NCI-H2227 treated with DMSO at 0.1 percent for 48 hours (cell line): ENCODE measurements at regions not wholly inside any gene's neighbourhood (a gene's known extent, or its start where the extent isn't known, plus 50 kb on each side); places are given as distances from the start of the nearest gene placed in this dataset.
"Not testable (repeated sequence)": the region's sequence is repeated elsewhere in the genome, so short reads cannot be mapped to it uniquely, and the experiment has no call there.

Experiments used
- DNase-seq: peaks from one replicate; lab custom pipeline; 2025; lab: John Stamatoyannopoulos, UW

GRCh38 chr6:8361259-8361658, 74.1 kb downstream of the SLC35B3 start:
- no peak for DNase-seq

- DNase-seq = no peak
Measured at GRCh38 chr6:8352966-8353340, 82.4 kb downstream of the SLC35B3 start.

GRCh38 chr6:8352335-8352965, 82.9 kb downstream of the SLC35B3 start:
- no peak for DNase-seq

- DNase-seq = no peak
Measured at GRCh38 chr6:8343600-8343999, 91.7 kb downstream of the SLC35B3 start.

GRCh38 chr6:8342241-8342819, 93.0 kb downstream of the SLC35B3 start:
- no peak for DNase-seq

- no peak for DNase-seq
Measured at GRCh38 chr6:8337147-8337546, 98.2 kb downstream of the SLC35B3 start.

GRCh38 chr6:8336406-8337057, 98.8 kb downstream of the SLC35B3 start:
- no peak for DNase-seq

- DNase-seq = no peak
Measured at GRCh38 chr6:8335896-8336295, 99.4 kb downstream of the SLC35B3 start.

- DNase-seq = no peak
Measured at GRCh38 chr6:8335381-8335780, 100.0 kb downstream of the SLC35B3 start.

- no peak for DNase-seq
Measured at GRCh38 chr6:8334113-8334512, 101.2 kb downstream of the SLC35B3 start.

GRCh38 chr6:8329562-8329961, 105.8 kb downstream of the SLC35B3 start:
- DNase-seq = peak; percentile 8

GRCh38 chr6:8325743-8326142, 109.6 kb downstream of the SLC35B3 start:
- no peak for DNase-seq

GRCh38 chr6:8322659-8323058, 112.7 kb downstream of the SLC35B3 start:
- no peak for DNase-seq

- DNase-seq = no peak
Measured at GRCh38 chr6:8321671-8322404, 113.5 kb downstream of the SLC35B3 start.

- DNase-seq = no peak
Measured at GRCh38 chr6:8315154-8315553, 120.2 kb downstream of the SLC35B3 start.

GRCh38 chr6:8301502-8301901, 133.8 kb downstream of the SLC35B3 start:
- no peak for DNase-seq

- DNase-seq = no peak
Measured at GRCh38 chr6:8299034-8299433, 136.3 kb downstream of the SLC35B3 start.

- not testable (repeated sequence) for DNase-seq
Measured at GRCh38 chr6:8282946-8283345, 152.4 kb downstream of the SLC35B3 start.

GRCh38 chr6:8282380-8282779, 153.0 kb downstream of the SLC35B3 start:
- DNase-seq = no peak

- DNase-seq = no peak
Measured at GRCh38 chr6:8279041-8279805, 156.1 kb downstream of the SLC35B3 start.

GRCh38 chr6:8278562-8278961, 156.8 kb downstream of the SLC35B3 start:
- no peak for DNase-seq

- no peak for DNase-seq
Measured at GRCh38 chr6:8277769-8278168, 157.6 kb downstream of the SLC35B3 start.
